ENCODE measurements at regions not wholly inside any gene's neighbourhood (a gene's known extent, or its start where the extent isn't known, plus 50 kb on each side); places are given as distances from the start of the nearest gene placed in this dataset.
A peak's percentile ranks its signal among the peaks of the same experiment; 100 is the strongest.

- Histone ChIP-seq H3K4me3 (ENCODE audit: low read depth, low read length, poor library complexity, severe bottlenecking) (peak overlapping the region; percentile 58), H3K4me1 (ENCODE audit: insufficient read depth, low read length, severe bottlenecking) (peaks cover 33% of the 10 kb centered on the region), H3K27me3 (ENCODE audit: insufficient read depth, low read length) (no peaks in the 10 kb centered on the region), H3K79me2 (ENCODE audit: insufficient read depth, low read length) (no peaks in the 10 kb centered on the region), H3K9me2 (ENCODE audit: low read depth, low read length) (no peaks in the 10 kb centered on the region), H3K4me2 (ENCODE audit: low read length) (peak overlapping the region; percentile 74), H3K9ac (ENCODE audit: low read length) (peak overlapping the region; percentile 64), H3K27ac (ENCODE audit: low read depth, low read length, poor library complexity, severe bottlenecking) (peak overlapping the region; percentile 87), H3K9me3 (ENCODE audit: low read length) (no peaks in the 10 kb centered on the region), H3F3A (ENCODE audit: insufficient read depth, low read length) (no peaks in the 10 kb centered on the region), H3K36me3 (ENCODE audit: insufficient read depth, low read length) (no peaks in the 10 kb centered on the region), H2AFZ (ENCODE audit: low read length) (peak overlapping the region; percentile 83), H4K20me1 (ENCODE audit: insufficient read depth, low read length) (no peaks in the 10 kb centered on the region)
- TF ChIP-seq EZH2 (IDR thresholded peaks at IDR 0.05; ENCODE audit: borderline replicate concordance, low read length): no peak
- no peak for TF ChIP-seq CTCF (IDR thresholded peaks at IDR 0.05; ENCODE audit: low read length)
Measured at GRCh38 chr5:23014266-23014665, 161.1 kb upstream of the CDH12 start.

- Histone ChIP-seq H3K27ac (ENCODE audit: low read depth, low read length, poor library complexity, severe bottlenecking) (peak overlapping the region; percentile 87), H3K9ac (ENCODE audit: low read length) (peak overlapping the region; percentile 64), H3K79me2 (ENCODE audit: insufficient read depth, low read length) (no peaks in the 10 kb centered on the region), H2AFZ (ENCODE audit: low read length) (peak overlapping the region; percentile 83), H3K9me3 (ENCODE audit: low read length) (no peaks in the 10 kb centered on the region), H3K4me2 (ENCODE audit: low read length) (peak overlapping the region; percentile 74), H3K4me1 (ENCODE audit: insufficient read depth, low read length, severe bottlenecking) (peaks cover 33% of the 10 kb centered on the region), H3K27me3 (ENCODE audit: insufficient read depth, low read length) (no peaks in the 10 kb centered on the region), H3K9me2 (ENCODE audit: low read depth, low read length) (no peaks in the 10 kb centered on the region), H3K4me3 (ENCODE audit: low read depth, low read length, poor library complexity, severe bottlenecking) (peak overlapping the region; percentile 58), H3K36me3 (ENCODE audit: insufficient read depth, low read length) (no peaks in the 10 kb centered on the region), H3F3A (ENCODE audit: insufficient read depth, low read length) (no peaks in the 10 kb centered on the region), H4K20me1 (ENCODE audit: insufficient read depth, low read length) (no peaks in the 10 kb centered on the region)
- TF ChIP-seq EZH2 (IDR thresholded peaks at IDR 0.05; ENCODE audit: borderline replicate concordance, low read length) (no peak), CTCF (IDR thresholded peaks at IDR 0.05; ENCODE audit: low read length) (no peak)
Measured at GRCh38 chr5:23013395-23013998, 160.4 kb upstream of the CDH12 start.

- H3K4me3 ChIP-seq (ENCODE audit: low read depth, low read length, poor library complexity, severe bottlenecking): peak overlapping the region; percentile 58
- H3K4me2 ChIP-seq (ENCODE audit: low read length): peak overlapping the region; percentile 74
- no peaks in the 10 kb centered on the region for H4K20me1 ChIP-seq (ENCODE audit: insufficient read depth, low read length)
- no peaks in the 10 kb centered on the region for H3K36me3 ChIP-seq (ENCODE audit: insufficient read depth, low read length)
- peak overlapping the region; percentile 87 for H3K27ac ChIP-seq (ENCODE audit: low read depth, low read length, poor library complexity, severe bottlenecking)
- H3K9me2 ChIP-seq (ENCODE audit: low read depth, low read length): no peaks in the 10 kb centered on the region
- H3K9ac ChIP-seq (ENCODE audit: low read length): peak overlapping the region; percentile 64
- H3K79me2 ChIP-seq (ENCODE audit: insufficient read depth, low read length): no peaks in the 10 kb centered on the region
- H2AFZ ChIP-seq (ENCODE audit: low read length): peak overlapping the region; percentile 91
- no peak for TF ChIP-seq EZH2 (IDR thresholded peaks at IDR 0.05; ENCODE audit: borderline replicate concordance, low read length)
- TF ChIP-seq CTCF (IDR thresholded peaks at IDR 0.05; ENCODE audit: low read length): no peak
- no peaks in the 10 kb centered on the region for H3K9me3 ChIP-seq (ENCODE audit: low read length)
- H3K27me3 ChIP-seq (ENCODE audit: insufficient read depth, low read length): no peaks in the 10 kb centered on the region
- no peaks in the 10 kb centered on the region for H3F3A ChIP-seq (ENCODE audit: insufficient read depth, low read length)
- H3K4me1 ChIP-seq (ENCODE audit: insufficient read depth, low read length, severe bottlenecking): peaks cover 33% of the 10 kb centered on the region
Measured at GRCh38 chr5:23012842-23013241, 159.7 kb upstream of the CDH12 start.
